GM23338 (cell line): ENCODE measurements at regions not wholly inside any gene's neighbourhood (a gene's known extent, or its start where the extent isn't known, plus 50 kb on each side); places are given as distances from the start of the nearest gene placed in this dataset.

Source experiments
- CREB1 ChIP-seq: fragments of 250-450 bp; sonication (Bioruptor Pico); IDR thresholded peaks from 2 replicates; pipeline ENCODE4 v1.5.0; 2020; ENCODE audit warnings: low read depth, mild to moderate bottlenecking, moderate library complexity
- CTCF ChIP-seq, 2 experiments: fragments of 200-600 bp in 1 of 2; sonication (generic) in 1 of 2; conservative IDR thresholded peaks; 2 replicates each; pipeline versions ENCODE4 v1.5.1 to v1.6.1; 2016 to 2017; ENCODE audit warnings: antibody characterized with exemption in 2 of 2, low read depth in 2 of 2, mild to moderate bottlenecking in 2 of 2, moderate library complexity in 1 of 2
- ETS1 ChIP-seq: IDR thresholded peaks from 2 replicates; pipeline ENCODE4 v1.6.1; 2016; ENCODE audit warnings: antibody characterized with exemption
- EZH2 ChIP-seq: fragments of 200-600 bp; sonication (generic); IDR thresholded peaks from one replicate; pipeline ENCODE4 v1.8.0; 2017; ENCODE audit warnings: antibody characterized with exemption, mild to moderate bottlenecking, low read depth; ENCODE audit not compliant: unreplicated experiment
- EZH2phosphoT487 ChIP-seq: fragments of 200-600 bp; sonication (generic); IDR thresholded peaks from one replicate; pipeline ENCODE4 v1.8.1; 2018; ENCODE audit warnings: antibody characterized with exemption; ENCODE audit not compliant: unreplicated experiment
- JUNB ChIP-seq: IDR thresholded peaks from one replicate; pipeline ENCODE4 v1.6.1; 2016; ENCODE audit warnings: antibody characterized with exemption; ENCODE audit not compliant: unreplicated experiment
- NANOG ChIP-seq: IDR thresholded peaks from 2 replicates; pipeline ENCODE4 v1.6.1; 2016; ENCODE audit warnings: antibody characterized with exemption, borderline replicate concordance
- POLR2AphosphoS5 ChIP-seq: IDR thresholded peaks from 2 replicates; pipeline ENCODE4 v1.6.1; 2016; ENCODE audit warnings: antibody characterized with exemption, low read depth
- REST ChIP-seq: IDR thresholded peaks from one replicate; pipeline ENCODE4 v1.6.1; 2018; ENCODE audit warnings: antibody characterized with exemption; ENCODE audit not compliant: unreplicated experiment
- ZNF331 ChIP-seq: fragments of 250-450 bp; sonication (Bioruptor Pico); IDR thresholded peaks from 2 replicates; pipeline ENCODE4 v1.5.0; 2020; ENCODE audit warnings: low read depth, mild to moderate bottlenecking, moderate library complexity
- ZNF462 ChIP-seq: fragments of 250-450 bp; sonication (Bioruptor Pico); IDR thresholded peaks from 2 replicates; pipeline ENCODE4 v1.5.0; 2020; ENCODE audit warnings: mild to moderate bottlenecking, moderate library complexity

GRCh38 chr19:31625575-31625974, 276.3 kb upstream of the TSHZ3 start:
- TF ChIP-seq CTCF (conservative IDR thresholded peaks at IDR 0.05; ENCODE audit: low read depth in 2 of 2) (no peak), ETS1 (no peak), EZH2 (no peak), REST (no peak), POLR2AphosphoS5 (no peak), CREB1 (CRISPR knock-in tag) (no peak), NANOG (no peak), EZH2phosphoT487 (no peak), ZNF331 (no peak), ZNF462 (CRISPR knock-in tag) (no peak), JUNB (no peak)
